ENCODE measurements at regions not wholly inside any gene's neighbourhood (a gene's known extent, or its start where the extent isn't known, plus 50 kb on each side); places are given as distances from the start of the nearest gene placed in this dataset.

DNA sequence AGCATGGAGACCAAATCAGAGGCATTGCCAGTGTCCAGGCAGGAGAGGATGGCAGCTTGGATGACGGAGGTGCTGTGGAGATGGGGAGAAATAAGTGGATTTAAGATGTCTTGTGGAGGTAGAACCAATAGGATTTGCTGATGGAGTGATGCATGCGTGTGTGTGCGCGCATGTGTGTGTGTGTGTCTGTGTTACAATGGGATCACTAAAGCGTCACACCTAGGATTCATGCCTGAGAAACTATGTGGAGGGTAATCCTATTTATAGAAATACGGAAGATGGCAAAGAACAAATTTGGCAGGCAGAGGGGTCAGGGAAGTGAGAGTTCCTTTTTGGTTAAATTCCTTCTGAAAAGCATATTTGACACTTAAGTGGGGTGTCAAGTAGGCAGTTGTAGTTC is 64.8 kb upstream of the ARL8B start:
- Histone ChIP-seq H3K9ac (ENCODE audit: insufficient read depth in 1 of 2, low read length in 2 of 2) (peak overlapping the region in 1 of 2 donors; percentile 26), H3K27ac (ENCODE audit: low read depth in 1 of 2, low read length in 1 of 2) (peak overlapping the region in 1 of 2 donors; percentile 76), H3K4me1 (ENCODE audit: control insufficient read depth in 5 of 5, insufficient read depth in 5 of 5, low read length in 5 of 5) (peaks cover 0 to 5% (median 2%) of the 10 kb centered on the region in 5 donors), H3K27me3 (ENCODE audit: control insufficient read depth in 3 of 3, insufficient read depth in 3 of 3, low read length in 2 of 3) (no peaks in the 10 kb centered on the region), H3K9me3 (ENCODE audit: control insufficient read depth in 4 of 4, insufficient read depth in 3 of 4, low read length in 3 of 4) (no peaks in the 10 kb centered on the region), H3K36me3 (ENCODE audit: control insufficient read depth in 4 of 4, insufficient read depth in 4 of 4, low read length in 4 of 4) (no peaks in the 10 kb centered on the region), H3K4me3 (no peak overlapping the region)
- DNase-seq (no peak), ATAC-seq (ENCODE audit: insufficient read depth, low FRiP score) (no peak)
- TF ChIP-seq, protein P1, sequence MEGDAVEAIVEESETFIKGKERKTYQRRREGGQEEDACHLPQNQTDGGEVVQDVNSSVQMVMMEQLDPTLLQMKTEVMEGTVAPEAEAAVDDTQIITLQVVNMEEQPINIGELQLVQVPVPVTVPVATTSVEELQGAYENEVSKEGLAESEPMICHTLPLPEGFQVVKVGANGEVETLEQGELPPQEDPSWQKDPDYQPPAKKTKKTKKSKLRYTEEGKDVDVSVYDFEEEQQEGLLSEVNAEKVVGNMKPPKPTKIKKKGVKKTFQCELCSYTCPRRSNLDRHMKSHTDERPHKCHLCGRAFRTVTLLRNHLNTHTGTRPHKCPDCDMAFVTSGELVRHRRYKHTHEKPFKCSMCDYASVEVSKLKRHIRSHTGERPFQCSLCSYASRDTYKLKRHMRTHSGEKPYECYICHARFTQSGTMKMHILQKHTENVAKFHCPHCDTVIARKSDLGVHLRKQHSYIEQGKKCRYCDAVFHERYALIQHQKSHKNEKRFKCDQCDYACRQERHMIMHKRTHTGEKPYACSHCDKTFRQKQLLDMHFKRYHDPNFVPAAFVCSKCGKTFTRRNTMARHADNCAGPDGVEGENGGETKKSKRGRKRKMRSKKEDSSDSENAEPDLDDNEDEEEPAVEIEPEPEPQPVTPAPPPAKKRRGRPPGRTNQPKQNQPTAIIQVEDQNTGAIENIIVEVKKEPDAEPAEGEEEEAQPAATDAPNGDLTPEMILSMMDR (IDR thresholded peaks at IDR 0.05; ENCODE audit: control extremely low read depth, extremely low read depth) = no peak
- WGBS, 2 donors = 63 to 75% methylated on average over 6 of the region's 6 CpGs

DNA sequence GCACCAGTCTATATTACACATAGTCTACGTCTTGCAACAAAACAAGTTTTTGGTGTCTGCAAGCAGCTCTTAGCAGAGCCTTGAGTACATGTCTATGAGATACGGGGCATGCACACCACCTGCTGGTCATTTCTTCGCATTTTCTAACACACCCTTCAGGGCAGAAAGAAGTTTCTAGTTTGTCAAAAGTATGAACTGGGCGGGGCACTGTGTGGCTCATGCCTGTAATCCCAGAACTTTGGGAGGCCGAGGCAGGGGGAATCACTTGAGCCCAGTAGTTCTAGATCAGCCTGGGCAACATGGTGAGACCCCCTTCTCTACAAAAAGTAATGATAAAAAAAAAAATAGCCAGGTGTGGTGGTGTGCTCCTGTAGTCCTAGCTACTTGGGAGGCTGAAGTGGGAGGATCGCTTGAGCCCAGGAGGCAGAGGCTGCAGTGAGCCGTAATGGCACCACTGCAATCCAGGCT is 64.2 kb upstream of the ARL8B start:
- TF ChIP-seq, protein P1 (IDR thresholded peaks at IDR 0.05; ENCODE audit: control extremely low read depth, extremely low read depth) = peak; percentile 72
- Histone ChIP-seq H3K27me3 (ENCODE audit: control insufficient read depth in 3 of 3, insufficient read depth in 3 of 3, low read length in 2 of 3) (no peaks in the 10 kb centered on the region), H3K4me1 (ENCODE audit: control insufficient read depth in 5 of 5, insufficient read depth in 5 of 5, low read length in 5 of 5) (peaks cover 0 to 5% (median 2%) of the 10 kb centered on the region in 5 donors), H3K4me3 (no peak overlapping the region), H3K9ac (ENCODE audit: insufficient read depth in 1 of 2, low read length in 2 of 2) (no peak overlapping the region), H3K36me3 (ENCODE audit: control insufficient read depth in 4 of 4, insufficient read depth in 4 of 4, low read length in 4 of 4) (no peaks in the 10 kb centered on the region), H3K27ac (ENCODE audit: low read depth in 1 of 2, low read length in 1 of 2) (no peak overlapping the region), H3K9me3 (ENCODE audit: control insufficient read depth in 4 of 4, insufficient read depth in 3 of 4, low read length in 3 of 4) (no peaks in the 10 kb centered on the region)
- peak; percentile 85 for ATAC-seq (ENCODE audit: insufficient read depth, low FRiP score)
- peak; percentile 72 to 88 (median 82) for DNase-seq
- 30 to 38% methylated on average over 7 of the region's 7 CpGs for WGBS, 2 donors

- H3K27ac ChIP-seq (ENCODE audit: low read depth in 1 of 2, low read length in 1 of 2) = no peak overlapping the region
Measured at GRCh38 chr3:5058471-5058951, 63.6 kb upstream of the ARL8B start.

More at GRCh38 chr3:5058471-5058951, 63.6 kb upstream of the ARL8B start:
- peaks cover 0 to 5% (median 2%) of the 10 kb centered on the region in 5 donors for H3K4me1 ChIP-seq (ENCODE audit: control insufficient read depth in 5 of 5, insufficient read depth in 5 of 5, low read length in 5 of 5)
- H3K9me3 ChIP-seq (ENCODE audit: control insufficient read depth in 4 of 4, insufficient read depth in 3 of 4, low read length in 3 of 4) = no peaks in the 10 kb centered on the region
- ATAC-seq (ENCODE audit: insufficient read depth, low FRiP score) (no peak), DNase-seq (peak in 2 of 3 donors; percentile 42 to 49)
- TF ChIP-seq, protein P1 (IDR thresholded peaks at IDR 0.05; ENCODE audit: control extremely low read depth, extremely low read depth) = no peak
- H3K27me3 ChIP-seq (ENCODE audit: control insufficient read depth in 3 of 3, insufficient read depth in 3 of 3, low read length in 2 of 3) = no peaks in the 10 kb centered on the region
- H3K4me3 ChIP-seq = no peak overlapping the region
- H3K36me3 ChIP-seq (ENCODE audit: control insufficient read depth in 4 of 4, insufficient read depth in 4 of 4, low read length in 4 of 4) = no peaks in the 10 kb centered on the region
- no peak overlapping the region for H3K9ac ChIP-seq (ENCODE audit: insufficient read depth in 1 of 2, low read length in 2 of 2)
